Psoas muscle (tissue), 7 donors: ENCODE measurements at regions not wholly inside any gene's neighbourhood (a gene's known extent, or its start where the extent isn't known, plus 50 kb on each side); places are given as distances from the start of the nearest gene placed in this dataset.

Experiments
- ATAC-seq, 4 donors: fragments of 200-7000 bp; cut with Tn5 transposase; one replicate each; pipeline ENCODE4 v1.9.1; 2020; ENCODE audit warnings: moderate library complexity in 3 of 4, mild to moderate bottlenecking in 2 of 4
- DNase-seq, 2 donors: peaks; one replicate each; pipeline ENCODE4 v3.0.0-alpha.2; 2020
- H3K27ac ChIP-seq: fragments of 200-600 bp; one replicate; pipeline ENCODE4 v1.8.0; 2022
- H3K27me3 ChIP-seq, 3 donors: fragments of 200-600 bp in 1 of 3; one replicate each; pipeline versions ENCODE4 v1.6.1 to v1.8.0; 2013 to 2022; ENCODE audit warnings: low read length in 2 of 3, mild to moderate bottlenecking in 2 of 3, moderate library complexity in 1 of 3; ENCODE audit not compliant: insufficient read depth in 3 of 3
- H3K36me3 ChIP-seq, 2 donors: fragments of 200-600 bp in 1 of 2; one replicate each; pipeline versions ENCODE4 v1.6.1 to v1.8.0; 2013 to 2022; ENCODE audit warnings: low read depth in 1 of 2, mild to moderate bottlenecking in 1 of 2, moderate library complexity in 1 of 2; ENCODE audit not compliant: insufficient read depth in 1 of 2
- H3K4me1 ChIP-seq: fragments of 200-600 bp; one replicate; pipeline ENCODE4 v1.8.0; 2022
- H3K4me3 ChIP-seq: fragments of 200-600 bp; one replicate; pipeline ENCODE4 v1.8.0; 2022; ENCODE audit warnings: mild to moderate bottlenecking
- H3K9me3 ChIP-seq: fragments of 200-600 bp; one replicate; pipeline ENCODE4 v1.8.0; 2022
- WGBS, 3 donors: extraction: QIAGEN DNeasy Blood & Tissue Kit; methylation state at CpG; one replicate each; pipeline versions ENCODE4 v1.1.6 to v1.1.7; 2013; 5-methylcytosine and 5-hydroxymethylcytosine counted together
- intact Hi-C, 2 donors: fragments of 100-400 bp; cut with DNase I; formaldehyde crosslinking; loops; one replicate each; pipeline versions ENCODE4 v1.11.0 to v1.14.2; 2022
- TF ChIP-seq, protein P1 (sequence below): fragments of 200-600 bp; IDR thresholded peaks from one replicate; pipeline ENCODE4 v1.8.0; 2022; ENCODE audit warnings: antibody characterized with exemption
- donor health status: healthy with polysubstance abuse.
- donor health status: DM: no; HTN: no; CAD: no; lungs with moderate emphysema.
- donor health status: Bipolar disorder and iron deficiency.
- donor health status: healthy.
- donor health status: DM: yes; HTN: yes; CAD: no.
- donor health status: DM: no; HTN: no; CAD: no.
- donor health status: DM: yes; HTN: yes; CAD: no.

DNA sequence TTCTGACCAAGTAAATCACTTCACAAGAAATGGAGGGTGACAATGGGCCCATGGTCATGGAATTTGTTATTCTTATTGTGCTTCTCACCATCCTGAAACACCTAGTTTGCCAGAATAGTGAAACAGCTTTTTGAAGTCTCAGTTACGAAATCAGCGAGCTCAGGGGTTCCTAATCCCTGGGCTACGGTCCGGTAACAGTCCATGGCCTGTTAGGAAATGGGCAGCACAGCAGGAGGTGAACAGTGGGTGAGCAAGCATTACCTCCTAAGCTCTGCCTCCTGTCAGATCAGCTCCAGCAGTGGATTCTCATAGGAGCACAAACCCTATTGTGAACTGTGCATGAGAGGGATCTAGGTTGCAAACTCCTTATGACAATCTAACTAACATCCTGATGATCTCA is 1356.3 kb downstream of the KCNT2 start:
- H3K27ac ChIP-seq, result no peak overlapping the region
- no peak for ATAC-seq
- no peak for DNase-seq
- TF ChIP-seq, protein P1, sequence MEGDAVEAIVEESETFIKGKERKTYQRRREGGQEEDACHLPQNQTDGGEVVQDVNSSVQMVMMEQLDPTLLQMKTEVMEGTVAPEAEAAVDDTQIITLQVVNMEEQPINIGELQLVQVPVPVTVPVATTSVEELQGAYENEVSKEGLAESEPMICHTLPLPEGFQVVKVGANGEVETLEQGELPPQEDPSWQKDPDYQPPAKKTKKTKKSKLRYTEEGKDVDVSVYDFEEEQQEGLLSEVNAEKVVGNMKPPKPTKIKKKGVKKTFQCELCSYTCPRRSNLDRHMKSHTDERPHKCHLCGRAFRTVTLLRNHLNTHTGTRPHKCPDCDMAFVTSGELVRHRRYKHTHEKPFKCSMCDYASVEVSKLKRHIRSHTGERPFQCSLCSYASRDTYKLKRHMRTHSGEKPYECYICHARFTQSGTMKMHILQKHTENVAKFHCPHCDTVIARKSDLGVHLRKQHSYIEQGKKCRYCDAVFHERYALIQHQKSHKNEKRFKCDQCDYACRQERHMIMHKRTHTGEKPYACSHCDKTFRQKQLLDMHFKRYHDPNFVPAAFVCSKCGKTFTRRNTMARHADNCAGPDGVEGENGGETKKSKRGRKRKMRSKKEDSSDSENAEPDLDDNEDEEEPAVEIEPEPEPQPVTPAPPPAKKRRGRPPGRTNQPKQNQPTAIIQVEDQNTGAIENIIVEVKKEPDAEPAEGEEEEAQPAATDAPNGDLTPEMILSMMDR, result no peak
- H3K4me3 ChIP-seq, result no peak overlapping the region
- H3K9me3 ChIP-seq, result no peaks in the 10 kb centered on the region
- H3K27me3 ChIP-seq, result no peaks in the 10 kb centered on the region
- no peaks in the 10 kb centered on the region for H3K36me3 ChIP-seq
- intact Hi-C loops, result no loop called here
- H3K4me1 ChIP-seq, result no peaks in the 10 kb centered on the region
- WGBS, 3 donors, result 76 to 81% (median 79%) methylated on average over 4 of the region's 4 CpGs

DNA sequence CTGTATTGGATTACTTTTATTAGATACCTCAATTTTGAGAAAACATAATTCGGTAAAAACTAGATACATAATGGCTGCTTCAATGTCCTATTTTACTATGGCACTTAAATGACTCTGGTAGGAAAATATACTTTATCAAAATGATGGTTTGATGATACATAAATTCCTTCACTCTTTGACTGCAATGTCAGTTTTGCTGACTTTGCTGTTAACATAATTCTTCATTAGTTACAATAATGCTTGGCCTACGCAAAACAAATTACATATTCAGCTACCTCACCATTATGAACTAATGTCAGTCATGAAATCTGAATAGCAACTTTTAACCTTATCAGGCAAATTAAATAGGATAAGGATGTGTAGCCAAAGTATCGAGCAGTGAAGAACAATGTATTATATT is 1364.7 kb downstream of the KCNT2 start:
- TF ChIP-seq, protein P1, result no peak
- H3K4me1 ChIP-seq, result no peaks in the 10 kb centered on the region
- intact Hi-C loops, result no loop called here
- no peak overlapping the region for H3K4me3 ChIP-seq
- DNase-seq, result no peak
- H3K27me3 ChIP-seq, result no peaks in the 10 kb centered on the region
- H3K36me3 ChIP-seq, result no peaks in the 10 kb centered on the region
- H3K9me3 ChIP-seq, result no peaks in the 10 kb centered on the region
- no peak for ATAC-seq
- no peak overlapping the region for H3K27ac ChIP-seq
- WGBS, 3 donors, result 88 to 96% (median 92%) methylated on average over 3 of the region's 3 CpGs

DNA sequence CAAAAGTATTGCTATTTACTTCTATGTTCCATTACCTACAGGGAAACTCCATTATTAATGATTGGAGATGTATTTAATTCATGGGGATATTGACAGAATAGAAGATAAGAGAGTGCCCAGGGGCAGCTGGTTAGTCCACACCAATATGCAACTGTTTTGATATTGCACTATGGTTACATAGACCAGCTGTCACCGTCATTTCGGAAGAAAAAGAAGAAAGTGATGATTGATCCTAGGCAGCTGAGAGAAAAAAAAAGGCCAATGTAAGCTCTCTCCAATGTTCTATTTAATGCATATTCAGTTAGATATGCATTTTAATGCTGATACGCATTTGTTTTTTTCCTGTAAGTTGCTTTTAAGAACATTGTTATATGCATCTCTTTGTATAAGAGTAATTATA is 1367.2 kb downstream of the KCNT2 start:
- TF ChIP-seq, protein P1, result no peak
- Histone ChIP-seq H3K27me3 (no peaks in the 10 kb centered on the region), H3K4me1 (no peaks in the 10 kb centered on the region), H3K27ac (no peak overlapping the region), H3K4me3 (no peak overlapping the region), H3K36me3 (no peaks in the 10 kb centered on the region), H3K9me3 (no peaks in the 10 kb centered on the region)
- DNase-seq, result no peak
- 21 to 35% (median 32%) methylated on average over 3 of the region's 3 CpGs for WGBS, 3 donors
- ATAC-seq, result no peak
- intact Hi-C loops, result no loop called here

DNA sequence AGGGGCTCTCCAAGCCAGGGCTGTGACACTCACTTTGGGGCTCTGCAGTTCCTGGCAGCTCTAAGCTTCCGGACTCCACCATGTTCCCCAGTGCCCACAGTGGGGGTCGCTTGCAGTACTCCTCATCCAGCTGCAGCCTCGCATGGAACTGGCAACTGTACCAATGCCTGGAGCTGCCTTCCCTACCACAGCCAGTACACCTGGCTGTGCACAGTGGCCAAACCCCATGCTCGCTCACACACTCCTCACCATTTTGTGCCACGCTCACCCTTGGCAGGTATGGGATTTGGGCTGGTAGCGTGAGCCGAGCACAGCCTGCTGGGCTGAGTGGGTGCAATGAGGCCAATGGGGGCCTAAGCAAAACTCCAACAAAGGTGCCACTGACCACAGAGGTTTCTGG is 1369.9 kb downstream of the KCNT2 start:
- ATAC-seq, result no peak
- H3K9me3 ChIP-seq, result no peaks in the 10 kb centered on the region
- no peak for DNase-seq
- intact Hi-C loops, result no loop called here
- no peaks in the 10 kb centered on the region for H3K27me3 ChIP-seq
- H3K27ac ChIP-seq, result no peak overlapping the region
- TF ChIP-seq, protein P1, result no peak
- H3K36me3 ChIP-seq, result no peaks in the 10 kb centered on the region
- no peak overlapping the region for H3K4me3 ChIP-seq
- no peaks in the 10 kb centered on the region for H3K4me1 ChIP-seq
- WGBS, 3 donors, result 91 to 93% (median 92%) methylated on average over 7 of the region's 7 CpGs
